ENCODE measurements at regions not wholly inside any gene's neighbourhood (a gene's known extent, or its start where the extent isn't known, plus 50 kb on each side); places are given as distances from the start of the nearest gene placed in this dataset.

GRCh38 chr7:25333296-25333928 lies 105.1 kb upstream of the NPVF start:
- H2AFZ ChIP-seq (ENCODE audit: low read depth, low read length) = no peak overlapping the region
- TF ChIP-seq CTCF (IDR thresholded peaks at IDR 0.05; ENCODE audit: borderline replicate concordance, extremely low read depth, low read length, poor library complexity, severe bottlenecking) = no peak
- no peak for TF ChIP-seq EZH2 (IDR thresholded peaks at IDR 0.05; ENCODE audit: borderline replicate concordance, low read depth, low read length, severe bottlenecking)
- H3K4me1 ChIP-seq (ENCODE audit: insufficient read depth, low read length) = no peaks in the 10 kb centered on the region
- H4K20me1 ChIP-seq (ENCODE audit: insufficient read depth, low read length) = no peaks in the 10 kb centered on the region
- H3K79me2 ChIP-seq (ENCODE audit: insufficient read depth, low read length) = no peaks in the 10 kb centered on the region
- H3K27me3 ChIP-seq (ENCODE audit: insufficient read depth, low read length, poor library complexity) = peaks cover 5% of the 10 kb centered on the region
- H3K27ac ChIP-seq (ENCODE audit: low read length) = no peak overlapping the region
- no peak overlapping the region for H3K4me3 ChIP-seq (ENCODE audit: low read depth in 1 of 2, low read length in 2 of 2)
- H3K4me2 ChIP-seq (ENCODE audit: insufficient read depth, low read length) = no peak overlapping the region
- ATAC-seq (ENCODE audit: insufficient read depth, low read depth) (no peak), DNase-seq (no peak)
- H3K36me3 ChIP-seq (ENCODE audit: insufficient read depth, low read length) = no peaks in the 10 kb centered on the region
- no peak overlapping the region for H3K9ac ChIP-seq (ENCODE audit: low read depth, low read length)
- no peaks in the 10 kb centered on the region for H3K9me3 ChIP-seq (ENCODE audit: insufficient read depth, low read length, severe bottlenecking)

- no peaks in the 10 kb centered on the region for H4K20me1 ChIP-seq (ENCODE audit: insufficient read depth, low read length)
Measured at GRCh38 chr7:25347360-25348066, 119.2 kb upstream of the NPVF start.

GRCh38 chr7:25348104-25348503 lies 119.8 kb upstream of the NPVF start:
- H3K4me3 ChIP-seq (ENCODE audit: low read depth in 1 of 2, low read length in 2 of 2) = no peak overlapping the region
- TF ChIP-seq CTCF (IDR thresholded peaks at IDR 0.05; ENCODE audit: borderline replicate concordance, extremely low read depth, low read length, poor library complexity, severe bottlenecking) (no peak), EZH2 (IDR thresholded peaks at IDR 0.05; ENCODE audit: borderline replicate concordance, low read depth, low read length, severe bottlenecking) (no peak)
- H3K4me2 ChIP-seq (ENCODE audit: insufficient read depth, low read length) = no peak overlapping the region
- DNase-seq = no peak
- no peak overlapping the region for H2AFZ ChIP-seq (ENCODE audit: low read depth, low read length)
- ATAC-seq (ENCODE audit: insufficient read depth, low read depth) = no peak
- no peaks in the 10 kb centered on the region for H3K36me3 ChIP-seq (ENCODE audit: insufficient read depth, low read length)
- no peaks in the 10 kb centered on the region for H3K79me2 ChIP-seq (ENCODE audit: insufficient read depth, low read length)
- no peaks in the 10 kb centered on the region for H3K4me1 ChIP-seq (ENCODE audit: insufficient read depth, low read length)
- no peaks in the 10 kb centered on the region for H3K9me3 ChIP-seq (ENCODE audit: insufficient read depth, low read length, severe bottlenecking)
- H3K9ac ChIP-seq (ENCODE audit: low read depth, low read length) = no peak overlapping the region
- no peak overlapping the region for H3K27ac ChIP-seq (ENCODE audit: low read length)
- H3K27me3 ChIP-seq (ENCODE audit: insufficient read depth, low read length, poor library complexity) = peaks cover 7% of the 10 kb centered on the region
- no peaks in the 10 kb centered on the region for H4K20me1 ChIP-seq (ENCODE audit: insufficient read depth, low read length)

More at GRCh38 chr7:25347360-25348066, 119.2 kb upstream of the NPVF start:
- no peak overlapping the region for H3K9ac ChIP-seq (ENCODE audit: low read depth, low read length)
- no peak for TF ChIP-seq CTCF (IDR thresholded peaks at IDR 0.05; ENCODE audit: borderline replicate concordance, extremely low read depth, low read length, poor library complexity, severe bottlenecking)
- H3K4me2 ChIP-seq (ENCODE audit: insufficient read depth, low read length) = no peak overlapping the region
- no peak for DNase-seq
- no peaks in the 10 kb centered on the region for H3K9me3 ChIP-seq (ENCODE audit: insufficient read depth, low read length, severe bottlenecking)
- no peak overlapping the region for H3K4me3 ChIP-seq (ENCODE audit: low read depth in 1 of 2, low read length in 2 of 2)
- no peaks in the 10 kb centered on the region for H3K79me2 ChIP-seq (ENCODE audit: insufficient read depth, low read length)
- no peak overlapping the region for H2AFZ ChIP-seq (ENCODE audit: low read depth, low read length)
- ATAC-seq (ENCODE audit: insufficient read depth, low read depth) = no peak
- H3K36me3 ChIP-seq (ENCODE audit: insufficient read depth, low read length) = no peaks in the 10 kb centered on the region
- no peak overlapping the region for H3K27ac ChIP-seq (ENCODE audit: low read length)
- H3K27me3 ChIP-seq (ENCODE audit: insufficient read depth, low read length, poor library complexity) = peaks cover 7% of the 10 kb centered on the region
- H3K4me1 ChIP-seq (ENCODE audit: insufficient read depth, low read length) = no peaks in the 10 kb centered on the region
